Astrocyte (in vitro differentiated cells and primary cell): ENCODE measurements at regions not wholly inside any gene's neighbourhood (a gene's known extent, or its start where the extent isn't known, plus 50 kb on each side); places are given as distances from the start of the nearest gene placed in this dataset.

ENCODE experiments used
- EZH2 ChIP-seq: IDR thresholded peaks from 2 replicates; pipeline ENCODE4 v1.6.1; 2012; ENCODE audit warnings: mild to moderate bottlenecking, low read length, inconsistent platforms; ENCODE audit not compliant: insufficient read depth
- TF ChIP-seq, protein P1 (sequence below): IDR thresholded peaks from 2 replicates; pipeline ENCODE4 v1.5.1; 2011; ENCODE audit warnings: low read depth, mild to moderate bottlenecking, inconsistent platforms, low read length, moderate library complexity; ENCODE audit not compliant: insufficient read depth

- TF ChIP-seq, protein P1, sequence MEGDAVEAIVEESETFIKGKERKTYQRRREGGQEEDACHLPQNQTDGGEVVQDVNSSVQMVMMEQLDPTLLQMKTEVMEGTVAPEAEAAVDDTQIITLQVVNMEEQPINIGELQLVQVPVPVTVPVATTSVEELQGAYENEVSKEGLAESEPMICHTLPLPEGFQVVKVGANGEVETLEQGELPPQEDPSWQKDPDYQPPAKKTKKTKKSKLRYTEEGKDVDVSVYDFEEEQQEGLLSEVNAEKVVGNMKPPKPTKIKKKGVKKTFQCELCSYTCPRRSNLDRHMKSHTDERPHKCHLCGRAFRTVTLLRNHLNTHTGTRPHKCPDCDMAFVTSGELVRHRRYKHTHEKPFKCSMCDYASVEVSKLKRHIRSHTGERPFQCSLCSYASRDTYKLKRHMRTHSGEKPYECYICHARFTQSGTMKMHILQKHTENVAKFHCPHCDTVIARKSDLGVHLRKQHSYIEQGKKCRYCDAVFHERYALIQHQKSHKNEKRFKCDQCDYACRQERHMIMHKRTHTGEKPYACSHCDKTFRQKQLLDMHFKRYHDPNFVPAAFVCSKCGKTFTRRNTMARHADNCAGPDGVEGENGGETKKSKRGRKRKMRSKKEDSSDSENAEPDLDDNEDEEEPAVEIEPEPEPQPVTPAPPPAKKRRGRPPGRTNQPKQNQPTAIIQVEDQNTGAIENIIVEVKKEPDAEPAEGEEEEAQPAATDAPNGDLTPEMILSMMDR: no peak
- no peak for TF ChIP-seq EZH2
These were observed 186.6 kb downstream of the C1D start for GRCh38 chr2:67876176-67876575.
